ENCODE measurements at regions not wholly inside any gene's neighbourhood (a gene's known extent, or its start where the extent isn't known, plus 50 kb on each side); places are given as distances from the start of the nearest gene placed in this dataset.

DNA sequence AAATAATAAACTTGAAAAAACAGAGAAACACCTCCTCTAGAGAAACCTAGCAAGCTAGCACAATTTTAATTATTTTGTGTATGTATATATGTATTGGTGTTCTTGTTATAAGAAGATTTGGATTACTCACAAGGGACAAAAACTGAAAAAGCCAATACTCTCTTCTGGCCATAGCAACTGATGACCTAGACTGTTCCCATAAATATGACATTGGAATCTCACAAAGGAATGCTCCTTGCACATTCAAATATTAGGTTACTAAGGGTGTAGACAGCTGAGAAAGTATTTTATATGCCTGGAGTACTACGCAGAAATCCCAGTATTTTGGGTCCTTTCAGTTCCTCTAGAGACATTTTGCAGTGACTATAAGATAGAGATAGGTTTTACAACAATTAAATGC lies 279.4 kb downstream of the FZD1 start:
- no peak for TF ChIP-seq CTCF (conservative IDR thresholded peaks at IDR 0.05; ENCODE audit: low read length)
- no peak for TF ChIP-seq EZH2phosphoT487 (IDR thresholded peaks at IDR 0.05; ENCODE audit: borderline replicate concordance)
